PC-9 (cell line): ENCODE measurements at regions not wholly inside any gene's neighbourhood (a gene's known extent, or its start where the extent isn't known, plus 50 kb on each side); places are given as distances from the start of the nearest gene placed in this dataset.
"Not testable (repeated sequence)": the region's sequence is repeated elsewhere in the genome, so short reads cannot be mapped to it uniquely, and the experiment has no call there.

Experiments
- BruUV-seq: library from RNA; stranded (reverse); fragments of 400-500 nt; replicated peaks from 2 replicates; lab custom pipeline; 2021; lab: Mats Ljungman, UMichigan
- CTCF ChIA-PET: fragments of 300-600 bp; sonication (Branson Sonifier 250); formaldehyde crosslinking; loops from one replicate; lab custom pipeline; 2022; ENCODE audit warnings: antibody characterized with exemption; lab: Charles Lee
- POLR2A ChIA-PET: fragments of 300-600 bp; sonication (Branson Sonifier 250); formaldehyde crosslinking; loops from one replicate; lab custom pipeline; 2022; ENCODE audit warnings: antibody characterized with exemption; ENCODE audit not compliant: unreplicated experiment; lab: Charles Lee
- DNase-seq, 2 experiments: peaks; one replicate each; pipeline versions ENCODE4 v3.0.0 to v3.0.0-alpha.2; 2015 to 2022; ENCODE audit warnings: mixed read lengths in 1 of 2
- H2AFZ ChIP-seq: fragments of 200-600 bp; sonication (generic); 2 replicates; pipeline ENCODE4 v1.8.1; 2017; ENCODE audit warnings: antibody characterized with exemption
- H3F3A ChIP-seq: fragments of 200-600 bp; sonication (generic); 2 replicates; pipeline ENCODE4 v1.8.1; 2017; ENCODE audit warnings: antibody characterized with exemption, mild to moderate bottlenecking, low read depth; ENCODE audit not compliant: insufficient read depth
- H3K27ac ChIP-seq: fragments of 200-600 bp; sonication (generic); 2 replicates; pipeline ENCODE4 v1.6.1; 2016; ENCODE audit warnings: mixed run types
- H3K27me3 ChIP-seq: fragments of 200-600 bp; sonication (generic); 2 replicates; pipeline ENCODE4 v1.6.1; 2016; ENCODE audit warnings: low read depth, mixed run types; ENCODE audit not compliant: insufficient read depth
- H3K36me3 ChIP-seq: fragments of 200-600 bp; sonication (generic); 2 replicates; pipeline ENCODE4 v1.6.1; 2016; ENCODE audit warnings: low read depth, mixed run types
- H3K4me1 ChIP-seq: fragments of 200-600 bp; sonication (generic); replicated peaks from 2 replicates; pipeline ENCODE4 v1.6.1; 2016; ENCODE audit warnings: mixed run types; ENCODE audit not compliant: insufficient read depth
- H3K4me2 ChIP-seq: fragments of 200-600 bp; sonication (generic); 2 replicates; pipeline ENCODE4 v1.6.1; 2017; ENCODE audit warnings: mixed run types
- H3K4me3 ChIP-seq: fragments of 200-600 bp; sonication (generic); 2 replicates; pipeline ENCODE4 v1.6.1; 2016; ENCODE audit warnings: mixed run types
- H3K79me2 ChIP-seq: fragments of 200-600 bp; sonication (generic); 2 replicates; pipeline ENCODE4 v1.6.1; 2017; ENCODE audit warnings: low read depth, mixed run types
- H3K9me2 ChIP-seq: fragments of 200-600 bp; sonication (generic); 2 replicates; pipeline ENCODE4 v1.8.1; 2017; ENCODE audit warnings: mild to moderate bottlenecking; ENCODE audit not compliant: insufficient read depth
- H3K9me3 ChIP-seq: fragments of 200-600 bp; sonication (generic); 2 replicates; pipeline ENCODE4 v1.8.1; 2016; ENCODE audit warnings: low read depth; ENCODE audit not compliant: insufficient read depth
- H4K20me1 ChIP-seq: fragments of 200-600 bp; sonication (generic); 2 replicates; pipeline ENCODE4 v1.8.1; 2017; ENCODE audit not compliant: insufficient read depth
- intact Hi-C: fragments of 100-400 bp; cut with micrococcal nuclease; formaldehyde crosslinking; loops from one replicate; pipeline ENCODE4 v1.10.0; 2022; ENCODE audit not compliant: unreplicated experiment

DNA sequence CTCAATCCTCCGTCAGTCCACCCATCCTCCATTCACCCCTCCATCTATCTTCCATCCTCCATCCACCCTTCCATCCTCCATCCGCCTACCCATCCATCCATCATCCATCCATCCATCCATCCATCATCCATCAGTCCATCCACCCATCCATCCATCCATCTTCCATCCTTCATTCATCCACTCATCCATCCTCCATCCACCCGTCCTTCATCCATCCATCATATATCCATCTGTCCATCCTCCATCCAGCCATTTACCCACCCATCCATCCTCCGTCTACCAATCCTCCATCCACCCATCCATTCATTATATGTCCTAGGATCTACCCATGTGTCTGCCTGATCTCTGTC lies 179.1 kb downstream of the TMEM121 start:
- H3K79me2 ChIP-seq, H3K9me3 ChIP-seq, H3K4me3 ChIP-seq, H2AFZ ChIP-seq, H3F3A ChIP-seq, POLR2A ChIA-PET, H4K20me1 ChIP-seq, H3K4me1 ChIP-seq, BruUV-seq, CTCF ChIA-PET, DNase-seq, H3K27ac ChIP-seq, H3K9me2 ChIP-seq, intact Hi-C loops, H3K36me3 ChIP-seq, H3K4me2 ChIP-seq: not testable (repeated sequence)
- peaks cover 12% of the 10 kb centered on the region; the same call in 1 of the 2 replicates for H3K27me3 ChIP-seq

DNA sequence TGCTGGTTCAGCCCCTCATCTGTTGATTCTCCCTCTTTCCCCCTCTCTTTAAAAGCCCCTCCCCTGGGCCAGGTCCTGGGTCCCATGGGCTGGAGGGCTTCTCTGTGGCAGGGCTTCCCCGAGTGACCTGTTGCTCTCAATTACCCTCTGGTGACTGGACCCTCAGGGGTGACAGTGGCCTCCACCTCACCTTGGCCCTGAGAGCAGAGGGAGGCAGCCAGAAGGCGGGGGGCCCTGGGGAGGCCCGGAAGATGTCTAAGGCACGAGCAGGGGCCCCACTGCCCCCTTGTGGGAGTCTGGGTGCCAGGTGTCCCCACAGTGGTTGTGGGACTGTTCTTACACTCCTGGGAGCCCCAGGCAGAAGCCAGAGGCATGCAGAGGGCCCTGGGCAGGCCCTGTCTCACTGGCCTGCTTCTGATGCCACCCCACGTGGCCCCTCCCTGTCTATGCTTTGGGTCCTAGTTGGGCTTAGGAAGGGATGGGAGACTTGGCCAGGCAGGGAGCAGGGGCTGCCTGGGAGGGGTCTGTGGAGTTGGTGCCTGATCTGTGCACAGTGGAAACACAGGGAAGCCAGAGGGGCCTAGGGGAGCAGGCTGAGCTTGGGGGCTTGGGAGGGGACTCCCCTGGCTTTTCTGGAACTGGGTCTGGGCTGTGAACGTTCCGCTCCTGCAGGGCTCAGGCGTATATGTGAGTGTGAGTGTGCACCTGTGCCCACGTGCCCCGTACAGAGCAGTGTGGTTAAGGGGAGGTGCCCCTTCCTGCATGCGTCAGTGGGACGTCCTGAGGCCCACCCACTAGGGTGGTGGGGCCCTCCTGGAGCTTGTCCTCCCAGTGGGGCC lies 179.7 kb downstream of the TMEM121 start:
- H3K9me3 ChIP-seq, H3K4me3 ChIP-seq, CTCF ChIA-PET, POLR2A ChIA-PET, DNase-seq, H3K79me2 ChIP-seq, intact Hi-C loops, H3K27ac ChIP-seq, H4K20me1 ChIP-seq, H3K9me2 ChIP-seq, H3K4me2 ChIP-seq, BruUV-seq, H2AFZ ChIP-seq, H3K4me1 ChIP-seq, H3K36me3 ChIP-seq, H3F3A ChIP-seq: not testable (repeated sequence)
- peaks cover 12% of the 10 kb centered on the region; the same call in 1 of the 2 replicates for H3K27me3 ChIP-seq

DNA sequence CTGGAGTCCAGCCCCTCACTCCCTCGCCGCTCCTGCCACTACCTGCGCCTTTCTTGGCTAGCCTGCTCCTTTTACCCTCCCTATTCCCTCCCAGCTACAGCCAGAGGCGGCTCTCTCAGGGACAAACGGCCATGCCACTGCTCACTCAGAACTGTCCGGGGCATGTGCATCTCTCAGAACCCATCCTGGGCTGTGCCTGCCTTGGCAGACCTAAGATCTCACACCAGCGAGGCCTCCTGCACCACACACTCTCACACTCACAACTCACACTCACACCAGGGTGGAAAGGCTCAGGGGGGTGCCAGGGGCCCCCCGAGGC lies 180.3 kb downstream of the TMEM121 start:
- H3K79me2 ChIP-seq, CTCF ChIA-PET, DNase-seq, H4K20me1 ChIP-seq, H3K9me2 ChIP-seq, POLR2A ChIA-PET, BruUV-seq, intact Hi-C loops, H3K4me2 ChIP-seq, H3K27ac ChIP-seq, H3K9me3 ChIP-seq, H2AFZ ChIP-seq, H3K4me1 ChIP-seq, H3K36me3 ChIP-seq, H3F3A ChIP-seq, H3K4me3 ChIP-seq: not testable (repeated sequence)
- H3K27me3 ChIP-seq = peaks cover 12% of the 10 kb centered on the region; the same call in 1 of the 2 replicates

DNA sequence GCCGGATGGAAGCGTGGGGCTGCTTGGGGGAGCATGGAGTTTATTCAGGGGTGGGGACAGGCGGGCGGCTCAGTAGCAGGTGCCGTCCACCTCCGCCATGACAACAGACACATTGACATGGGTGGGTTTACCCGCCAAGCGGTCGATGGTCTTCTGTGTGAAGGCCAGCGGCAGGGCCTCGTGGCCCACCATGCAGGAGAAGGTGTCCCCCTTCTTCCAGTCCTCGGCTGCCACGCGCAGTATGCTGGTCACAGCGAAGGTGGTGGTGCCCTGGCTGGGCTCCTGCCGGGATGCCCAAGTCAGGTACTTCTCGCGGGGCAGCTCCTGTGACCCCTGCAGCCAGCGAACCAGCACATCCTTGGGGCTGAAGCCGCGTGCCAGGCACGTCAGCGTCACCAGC lies 180.7 kb downstream of the TMEM121 start:
- H3K4me1 ChIP-seq, H4K20me1 ChIP-seq, H3K36me3 ChIP-seq, H3F3A ChIP-seq, H3K79me2 ChIP-seq, H3K9me3 ChIP-seq, H2AFZ ChIP-seq, intact Hi-C loops, CTCF ChIA-PET, POLR2A ChIA-PET, H3K4me2 ChIP-seq, BruUV-seq, H3K27ac ChIP-seq, H3K9me2 ChIP-seq, H3K4me3 ChIP-seq, DNase-seq: not testable (repeated sequence)
- H3K27me3 ChIP-seq = peaks cover 12% of the 10 kb centered on the region; the same call in 1 of the 2 replicates

DNA sequence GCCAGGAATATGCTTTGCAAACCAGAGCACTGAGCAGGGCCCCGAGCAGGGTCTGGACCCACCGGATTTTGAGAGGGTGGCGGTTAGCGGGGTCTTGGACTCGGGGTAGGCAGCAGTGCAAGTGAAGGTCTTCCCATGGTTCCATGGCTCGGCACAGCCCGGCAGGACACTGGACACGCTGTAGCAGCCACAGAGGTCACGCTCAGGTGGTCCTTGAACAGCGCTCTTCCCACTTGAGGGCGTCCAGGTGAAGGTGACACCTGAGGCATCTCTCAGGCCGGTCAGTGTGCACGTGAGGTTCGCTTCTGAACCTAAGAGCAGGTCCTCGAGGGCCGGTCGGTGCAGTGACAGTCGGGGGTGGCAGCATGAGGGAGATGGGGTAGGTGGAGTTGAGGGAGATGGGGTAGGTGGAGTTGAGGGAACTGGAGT lies 181.4 kb downstream of the TMEM121 start:
- H3K36me3 ChIP-seq = not testable (repeated sequence)

DNA sequence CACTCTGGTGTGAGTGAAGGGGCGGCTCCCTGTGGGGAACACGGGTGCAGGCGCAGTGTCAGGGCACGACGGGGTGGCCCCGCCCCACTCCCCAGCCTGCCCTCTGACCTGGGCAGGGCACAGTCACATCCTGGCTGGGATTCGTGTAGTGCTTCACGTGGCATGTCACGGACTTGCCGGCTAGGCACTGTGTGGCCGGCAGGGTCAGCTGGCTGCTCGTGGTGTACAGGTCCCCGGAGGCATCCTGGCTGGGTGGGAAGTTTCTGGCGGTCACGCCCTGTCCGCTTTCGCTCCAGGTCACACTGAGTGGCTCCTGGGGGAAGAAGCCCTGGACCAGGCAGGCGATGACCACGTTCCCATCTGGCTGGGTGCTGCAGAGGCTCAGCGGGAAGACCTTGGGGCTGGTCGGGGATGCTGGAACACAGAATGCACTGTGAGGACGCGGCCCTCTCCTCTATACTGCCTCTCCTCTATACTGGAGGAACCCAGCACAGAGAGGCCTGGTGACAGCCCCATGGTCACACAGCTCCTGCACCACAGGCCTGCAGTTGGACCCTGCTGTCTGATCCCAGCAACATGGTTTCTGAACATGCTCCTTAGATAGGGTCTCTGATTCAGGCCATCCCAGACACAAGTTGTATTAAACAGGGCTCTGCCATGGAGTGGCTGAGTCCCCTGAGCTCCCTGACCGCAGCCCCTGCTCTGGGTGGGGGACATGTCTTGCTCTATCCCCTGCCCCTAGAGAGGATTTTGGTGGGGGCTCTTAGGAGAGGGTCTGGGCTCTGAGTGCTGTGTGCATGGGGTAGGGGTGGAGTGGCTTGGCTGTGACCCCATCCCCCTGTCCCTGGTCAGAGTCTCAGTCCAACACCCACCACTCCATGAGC lies 182.1 kb downstream of the TMEM121 start:
- H3K9me3 ChIP-seq, H3K4me2 ChIP-seq, H3K27ac ChIP-seq, H4K20me1 ChIP-seq, H3K36me3 ChIP-seq, H3K79me2 ChIP-seq, BruUV-seq, H3F3A ChIP-seq, H3K9me2 ChIP-seq, CTCF ChIA-PET, DNase-seq, H2AFZ ChIP-seq, H3K4me1 ChIP-seq, intact Hi-C loops, H3K4me3 ChIP-seq, POLR2A ChIA-PET: not testable (repeated sequence)
- peaks cover 16% of the 10 kb centered on the region for H3K27me3 ChIP-seq

More for the DNA sequence above, 181.4 kb downstream of the TMEM121 start:
- H3K79me2 ChIP-seq, H3K4me1 ChIP-seq, BruUV-seq, H3K9me3 ChIP-seq, intact Hi-C loops, H3F3A ChIP-seq, H3K4me2 ChIP-seq, H4K20me1 ChIP-seq, H3K27ac ChIP-seq, H3K9me2 ChIP-seq, CTCF ChIA-PET, DNase-seq, POLR2A ChIA-PET, H3K4me3 ChIP-seq, H2AFZ ChIP-seq: not testable (repeated sequence)
- peaks cover 12% of the 10 kb centered on the region; the same call in 1 of the 2 replicates for H3K27me3 ChIP-seq
